RWPE1 (cell line): ENCODE measurements at regions not wholly inside any gene's neighbourhood (a gene's known extent, or its start where the extent isn't known, plus 50 kb on each side); places are given as distances from the start of the nearest gene placed in this dataset.

Experiments
- CTCF ChIA-PET: fragments of 350-600 bp; sonication (Branson Sonifier 250); formaldehyde crosslinking; extraction: SDS; loops from one replicate; lab custom pipeline; 2021; lab: Yijun Ruan, JAX
- POLR2A ChIA-PET: fragments of 400-600 bp; formaldehyde crosslinking; extraction: SDS; loops from one replicate; lab custom pipeline; 2020; ENCODE audit warnings: antibody characterized with exemption; ENCODE audit not compliant: low non-redundant PET; lab: Yijun Ruan, JAX
- DNase-seq: peaks from one replicate; pipeline ENCODE4 v3.0.0; 2012; ENCODE audit warnings: low spot score
- H3K27ac ChIP-seq: fragments of 450-650 bp; 2 replicates; pipeline ENCODE4 v1.5.1; 2017
- CTCF ChIP-seq: fragments of 450-650 bp; conservative IDR thresholded peaks from 2 replicates; pipeline ENCODE4 v1.5.1; 2017; ENCODE audit warnings: low read depth, mild to moderate bottlenecking

- ChIA-PET POLR2A (no interaction called here), CTCF (no interaction called here)
- DNase-seq = no peak
- no peak overlapping the region for H3K27ac ChIP-seq
- no peak for TF ChIP-seq CTCF
Observed at GRCh38 chr16:85477801-85478363, 135.2 kb upstream of the GSE1 start.

- DNase-seq = no peak
- peak; percentile 36 for TF ChIP-seq CTCF
- H3K27ac ChIP-seq = no peak overlapping the region
- POLR2A ChIA-PET = no interaction called here
- CTCF ChIA-PET = interaction anchor here (0.6 to 1.4 kb wide), 2 partner anchors 12 to 130 kb away, joined by 3 to 6 read pairs; no protein-coding TSS in a partner anchor
Observed at GRCh38 chr16:85479972-85480726, 133.0 kb upstream of the GSE1 start.

- H3K27ac ChIP-seq = no peak overlapping the region
- TF ChIP-seq CTCF = no peak
- ChIA-PET CTCF (interaction anchor here (0.6 to 1.4 kb wide), 3 partner anchors 11 to 129 kb away, joined by 3 to 6 read pairs (median 3); no protein-coding TSS in a partner anchor), POLR2A (no interaction called here)
- DNase-seq = no peak
Observed at GRCh38 chr16:85480727-85481101, 132.4 kb upstream of the GSE1 start.

- ChIA-PET CTCF (interaction anchor here (0.9 to 1.4 kb wide), 2 partner anchors 61 to 129 kb away, joined by 3 read pairs; no protein-coding TSS in a partner anchor), POLR2A (no interaction called here)
- TF ChIP-seq CTCF = no peak
- no peak for DNase-seq
- H3K27ac ChIP-seq = no peak overlapping the region
Observed at GRCh38 chr16:85481206-85481605, 131.9 kb upstream of the GSE1 start.

- POLR2A ChIA-PET = no interaction called here
- DNase-seq = no peak
- no peak overlapping the region for H3K27ac ChIP-seq
- CTCF ChIA-PET = interaction anchor here (0.9 to 1.4 kb wide), 2 partner anchors 62 to 128 kb away, joined by 3 read pairs; no protein-coding TSS in a partner anchor
- TF ChIP-seq CTCF = no peak
Observed at GRCh38 chr16:85481738-85482137, 131.4 kb upstream of the GSE1 start.

GRCh38 chr16:85483424-85483823 lies 129.7 kb upstream of the GSE1 start:
- no peak overlapping the region for H3K27ac ChIP-seq
- TF ChIP-seq CTCF = no peak
- DNase-seq = no peak
- ChIA-PET CTCF (no interaction called here), POLR2A (no interaction called here)
